HG02623 (cell line): ENCODE measurements at regions not wholly inside any gene's neighbourhood (a gene's known extent, or its start where the extent isn't known, plus 50 kb on each side); places are given as distances from the start of the nearest gene placed in this dataset.
"Not testable (repeated sequence)": the region's sequence is repeated elsewhere in the genome, so short reads cannot be mapped to it uniquely, and the experiment has no call there.

Source experiments
- ATAC-seq: cut with Tn5 transposase; IDR thresholded peaks from one replicate; pipeline ENCODE4 v1.9.1; 2021; ENCODE audit warnings: moderate library complexity; ENCODE audit not compliant: unreplicated experiment

- ATAC-seq, result no peak
These were observed 248.0 kb upstream of the FZD8 start for GRCh38 chr10:35889971-35890675.

GRCh38 chr10:35889226-35889625, 247.1 kb upstream of the FZD8 start:
- no peak for ATAC-seq

GRCh38 chr10:35888400-35888799, 246.3 kb upstream of the FZD8 start:
- ATAC-seq, result no peak

GRCh38 chr10:35887685-35888084, 245.6 kb upstream of the FZD8 start:
- no peak for ATAC-seq

- no peak for ATAC-seq
These were observed 243.0 kb upstream of the FZD8 start for GRCh38 chr10:35885076-35885475.

- no peak for ATAC-seq
These were observed 242.6 kb upstream of the FZD8 start for GRCh38 chr10:35884657-35885071.

- ATAC-seq, result no peak
These were observed 240.5 kb upstream of the FZD8 start for GRCh38 chr10:35882422-35883150.

- ATAC-seq, result no peak
These were observed 239.2 kb upstream of the FZD8 start for GRCh38 chr10:35881320-35881719.

- ATAC-seq, result no peak
These were observed 234.2 kb upstream of the FZD8 start for GRCh38 chr10:35876248-35876647.

GRCh38 chr10:35875016-35875676, 233.1 kb upstream of the FZD8 start:
- no peak for ATAC-seq

GRCh38 chr10:35874311-35875015, 232.4 kb upstream of the FZD8 start:
- no peak for ATAC-seq

- ATAC-seq, result no peak
These were observed 230.6 kb upstream of the FZD8 start for GRCh38 chr10:35872671-35873070.

- ATAC-seq, result no peak
These were observed 228.7 kb upstream of the FZD8 start for GRCh38 chr10:35870665-35871310.

GRCh38 chr10:35858676-35859283, 216.7 kb upstream of the FZD8 start:
- not testable (repeated sequence) for ATAC-seq

- ATAC-seq, result no peak
These were observed 215.8 kb upstream of the FZD8 start for GRCh38 chr10:35857860-35858259.

GRCh38 chr10:35855155-35855947, 213.3 kb upstream of the FZD8 start:
- no peak for ATAC-seq

- ATAC-seq, result no peak
These were observed 212.6 kb upstream of the FZD8 start for GRCh38 chr10:35854661-35855060.

GRCh38 chr10:35852721-35853120, 210.6 kb upstream of the FZD8 start:
- no peak for ATAC-seq

- ATAC-seq, result no peak
These were observed 206.3 kb upstream of the FZD8 start for GRCh38 chr10:35848412-35848811.

GRCh38 chr10:35844686-35845085, 202.6 kb upstream of the FZD8 start:
- no peak for ATAC-seq
